ENCODE measurements at regions not wholly inside any gene's neighbourhood (a gene's known extent, or its start where the extent isn't known, plus 50 kb on each side); places are given as distances from the start of the nearest gene placed in this dataset.

GRCh38 chr14:82757776-82758175 lies 1224.1 kb upstream of the SEL1L start:
- TF ChIP-seq, protein P1, sequence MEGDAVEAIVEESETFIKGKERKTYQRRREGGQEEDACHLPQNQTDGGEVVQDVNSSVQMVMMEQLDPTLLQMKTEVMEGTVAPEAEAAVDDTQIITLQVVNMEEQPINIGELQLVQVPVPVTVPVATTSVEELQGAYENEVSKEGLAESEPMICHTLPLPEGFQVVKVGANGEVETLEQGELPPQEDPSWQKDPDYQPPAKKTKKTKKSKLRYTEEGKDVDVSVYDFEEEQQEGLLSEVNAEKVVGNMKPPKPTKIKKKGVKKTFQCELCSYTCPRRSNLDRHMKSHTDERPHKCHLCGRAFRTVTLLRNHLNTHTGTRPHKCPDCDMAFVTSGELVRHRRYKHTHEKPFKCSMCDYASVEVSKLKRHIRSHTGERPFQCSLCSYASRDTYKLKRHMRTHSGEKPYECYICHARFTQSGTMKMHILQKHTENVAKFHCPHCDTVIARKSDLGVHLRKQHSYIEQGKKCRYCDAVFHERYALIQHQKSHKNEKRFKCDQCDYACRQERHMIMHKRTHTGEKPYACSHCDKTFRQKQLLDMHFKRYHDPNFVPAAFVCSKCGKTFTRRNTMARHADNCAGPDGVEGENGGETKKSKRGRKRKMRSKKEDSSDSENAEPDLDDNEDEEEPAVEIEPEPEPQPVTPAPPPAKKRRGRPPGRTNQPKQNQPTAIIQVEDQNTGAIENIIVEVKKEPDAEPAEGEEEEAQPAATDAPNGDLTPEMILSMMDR (IDR thresholded peaks at IDR 0.05): no peak
- TF ChIP-seq POLR2A (IDR thresholded peaks at IDR 0.05): no peak
- TF ChIP-seq POLR2AphosphoS5 (IDR thresholded peaks at IDR 0.05): no peak

Measured in sigmoid colon (tissue), 4 donors.